ENCODE measurements at regions not wholly inside any gene's neighbourhood (a gene's known extent, or its start where the extent isn't known, plus 50 kb on each side); places are given as distances from the start of the nearest gene placed in this dataset.

DNA sequence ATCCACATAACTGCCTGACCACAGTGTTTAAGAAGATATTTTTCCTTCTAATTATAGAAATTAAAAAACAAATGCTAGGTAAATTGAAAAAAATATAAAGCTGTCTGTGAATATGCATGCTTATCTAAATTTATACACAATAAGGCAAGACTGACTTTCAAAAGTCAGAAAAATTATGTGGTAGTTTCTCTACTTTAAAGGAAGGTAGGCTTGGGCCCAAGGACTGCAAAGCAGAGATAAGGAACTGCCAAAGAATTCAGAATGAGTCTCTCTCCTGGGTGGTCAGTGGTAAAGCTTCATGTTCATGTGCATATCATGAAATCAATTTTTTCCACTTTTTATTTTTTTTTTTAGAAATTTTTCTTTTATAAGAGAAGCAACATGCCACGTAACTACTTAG, 998.6 kb downstream of the REEP3 start:
- H3K4me1 Mint-ChIP-seq = no peaks in the 10 kb centered on the region
- ATAC-seq = no peak
- no peak overlapping the region for H3K27ac Mint-ChIP-seq
- no peaks in the 10 kb centered on the region for H3K36me3 Mint-ChIP-seq (ENCODE audit: low read depth)
- no peak for DNase-seq (ENCODE audit: low spot score)
- Histone ChIP-seq H2AFZ (no peak overlapping the region), H3K9me2 (ENCODE audit: insufficient read depth) (peaks cover 4% of the 10 kb centered on the region; the same call in 1 of the 2 replicates), H3K4me1 (ENCODE audit: insufficient read depth) (no peaks in the 10 kb centered on the region), H3K27ac (ENCODE audit: low read depth) (no peak overlapping the region), H3F3A (replicated peaks; ENCODE audit: low read depth) (no peaks in the 10 kb centered on the region), H3K27me3 (ENCODE audit: insufficient read depth) (no peaks in the 10 kb centered on the region), H3K4me2 (no peak overlapping the region), H3K4me3 (no peak overlapping the region), H3K36me3 (ENCODE audit: insufficient read depth) (no peaks in the 10 kb centered on the region), H4K20me1 (replicated peaks; ENCODE audit: insufficient read depth) (no peaks in the 10 kb centered on the region), H3K79me2 (replicated peaks; ENCODE audit: insufficient read depth) (no peaks in the 10 kb centered on the region)
- no peaks in the 10 kb centered on the region for H3K27me3 Mint-ChIP-seq (ENCODE audit: insufficient read depth, low read depth, poor library complexity)
- H3K4me3 Mint-ChIP-seq = no peak overlapping the region
- no peaks in the 10 kb centered on the region for H3K9me3 Mint-ChIP-seq
- TF ChIP-seq NANOG (IDR thresholded peaks at IDR 0.05; ENCODE audit: borderline replicate concordance) (no peak), ZNF114 (CRISPR knock-in tag; IDR thresholded peaks at IDR 0.05) (no peak), POLR2AphosphoS5 (IDR thresholded peaks at IDR 0.05; ENCODE audit: low read depth) (no peak), EZH2 (IDR thresholded peaks at IDR 0.05; ENCODE audit: low read depth, unreplicated experiment) (no peak), CREB1 (CRISPR knock-in tag; IDR thresholded peaks at IDR 0.05; ENCODE audit: low read depth) (no peak), JUNB (IDR thresholded peaks at IDR 0.05; ENCODE audit: unreplicated experiment) (no peak), ZNF331 (CRISPR knock-in tag; IDR thresholded peaks at IDR 0.05; ENCODE audit: low read depth) (no peak), STAT1 (IDR thresholded peaks at IDR 0.05; ENCODE audit: unreplicated experiment) (no peak), EZH2phosphoT487 (IDR thresholded peaks at IDR 0.05; ENCODE audit: unreplicated experiment) (no peak)
- TF ChIP-seq, protein P1, sequence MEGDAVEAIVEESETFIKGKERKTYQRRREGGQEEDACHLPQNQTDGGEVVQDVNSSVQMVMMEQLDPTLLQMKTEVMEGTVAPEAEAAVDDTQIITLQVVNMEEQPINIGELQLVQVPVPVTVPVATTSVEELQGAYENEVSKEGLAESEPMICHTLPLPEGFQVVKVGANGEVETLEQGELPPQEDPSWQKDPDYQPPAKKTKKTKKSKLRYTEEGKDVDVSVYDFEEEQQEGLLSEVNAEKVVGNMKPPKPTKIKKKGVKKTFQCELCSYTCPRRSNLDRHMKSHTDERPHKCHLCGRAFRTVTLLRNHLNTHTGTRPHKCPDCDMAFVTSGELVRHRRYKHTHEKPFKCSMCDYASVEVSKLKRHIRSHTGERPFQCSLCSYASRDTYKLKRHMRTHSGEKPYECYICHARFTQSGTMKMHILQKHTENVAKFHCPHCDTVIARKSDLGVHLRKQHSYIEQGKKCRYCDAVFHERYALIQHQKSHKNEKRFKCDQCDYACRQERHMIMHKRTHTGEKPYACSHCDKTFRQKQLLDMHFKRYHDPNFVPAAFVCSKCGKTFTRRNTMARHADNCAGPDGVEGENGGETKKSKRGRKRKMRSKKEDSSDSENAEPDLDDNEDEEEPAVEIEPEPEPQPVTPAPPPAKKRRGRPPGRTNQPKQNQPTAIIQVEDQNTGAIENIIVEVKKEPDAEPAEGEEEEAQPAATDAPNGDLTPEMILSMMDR (conservative IDR thresholded peaks at IDR 0.05; ENCODE audit: low read depth in 2 of 2) = no peak
- TF ChIP-seq, protein P2, sequence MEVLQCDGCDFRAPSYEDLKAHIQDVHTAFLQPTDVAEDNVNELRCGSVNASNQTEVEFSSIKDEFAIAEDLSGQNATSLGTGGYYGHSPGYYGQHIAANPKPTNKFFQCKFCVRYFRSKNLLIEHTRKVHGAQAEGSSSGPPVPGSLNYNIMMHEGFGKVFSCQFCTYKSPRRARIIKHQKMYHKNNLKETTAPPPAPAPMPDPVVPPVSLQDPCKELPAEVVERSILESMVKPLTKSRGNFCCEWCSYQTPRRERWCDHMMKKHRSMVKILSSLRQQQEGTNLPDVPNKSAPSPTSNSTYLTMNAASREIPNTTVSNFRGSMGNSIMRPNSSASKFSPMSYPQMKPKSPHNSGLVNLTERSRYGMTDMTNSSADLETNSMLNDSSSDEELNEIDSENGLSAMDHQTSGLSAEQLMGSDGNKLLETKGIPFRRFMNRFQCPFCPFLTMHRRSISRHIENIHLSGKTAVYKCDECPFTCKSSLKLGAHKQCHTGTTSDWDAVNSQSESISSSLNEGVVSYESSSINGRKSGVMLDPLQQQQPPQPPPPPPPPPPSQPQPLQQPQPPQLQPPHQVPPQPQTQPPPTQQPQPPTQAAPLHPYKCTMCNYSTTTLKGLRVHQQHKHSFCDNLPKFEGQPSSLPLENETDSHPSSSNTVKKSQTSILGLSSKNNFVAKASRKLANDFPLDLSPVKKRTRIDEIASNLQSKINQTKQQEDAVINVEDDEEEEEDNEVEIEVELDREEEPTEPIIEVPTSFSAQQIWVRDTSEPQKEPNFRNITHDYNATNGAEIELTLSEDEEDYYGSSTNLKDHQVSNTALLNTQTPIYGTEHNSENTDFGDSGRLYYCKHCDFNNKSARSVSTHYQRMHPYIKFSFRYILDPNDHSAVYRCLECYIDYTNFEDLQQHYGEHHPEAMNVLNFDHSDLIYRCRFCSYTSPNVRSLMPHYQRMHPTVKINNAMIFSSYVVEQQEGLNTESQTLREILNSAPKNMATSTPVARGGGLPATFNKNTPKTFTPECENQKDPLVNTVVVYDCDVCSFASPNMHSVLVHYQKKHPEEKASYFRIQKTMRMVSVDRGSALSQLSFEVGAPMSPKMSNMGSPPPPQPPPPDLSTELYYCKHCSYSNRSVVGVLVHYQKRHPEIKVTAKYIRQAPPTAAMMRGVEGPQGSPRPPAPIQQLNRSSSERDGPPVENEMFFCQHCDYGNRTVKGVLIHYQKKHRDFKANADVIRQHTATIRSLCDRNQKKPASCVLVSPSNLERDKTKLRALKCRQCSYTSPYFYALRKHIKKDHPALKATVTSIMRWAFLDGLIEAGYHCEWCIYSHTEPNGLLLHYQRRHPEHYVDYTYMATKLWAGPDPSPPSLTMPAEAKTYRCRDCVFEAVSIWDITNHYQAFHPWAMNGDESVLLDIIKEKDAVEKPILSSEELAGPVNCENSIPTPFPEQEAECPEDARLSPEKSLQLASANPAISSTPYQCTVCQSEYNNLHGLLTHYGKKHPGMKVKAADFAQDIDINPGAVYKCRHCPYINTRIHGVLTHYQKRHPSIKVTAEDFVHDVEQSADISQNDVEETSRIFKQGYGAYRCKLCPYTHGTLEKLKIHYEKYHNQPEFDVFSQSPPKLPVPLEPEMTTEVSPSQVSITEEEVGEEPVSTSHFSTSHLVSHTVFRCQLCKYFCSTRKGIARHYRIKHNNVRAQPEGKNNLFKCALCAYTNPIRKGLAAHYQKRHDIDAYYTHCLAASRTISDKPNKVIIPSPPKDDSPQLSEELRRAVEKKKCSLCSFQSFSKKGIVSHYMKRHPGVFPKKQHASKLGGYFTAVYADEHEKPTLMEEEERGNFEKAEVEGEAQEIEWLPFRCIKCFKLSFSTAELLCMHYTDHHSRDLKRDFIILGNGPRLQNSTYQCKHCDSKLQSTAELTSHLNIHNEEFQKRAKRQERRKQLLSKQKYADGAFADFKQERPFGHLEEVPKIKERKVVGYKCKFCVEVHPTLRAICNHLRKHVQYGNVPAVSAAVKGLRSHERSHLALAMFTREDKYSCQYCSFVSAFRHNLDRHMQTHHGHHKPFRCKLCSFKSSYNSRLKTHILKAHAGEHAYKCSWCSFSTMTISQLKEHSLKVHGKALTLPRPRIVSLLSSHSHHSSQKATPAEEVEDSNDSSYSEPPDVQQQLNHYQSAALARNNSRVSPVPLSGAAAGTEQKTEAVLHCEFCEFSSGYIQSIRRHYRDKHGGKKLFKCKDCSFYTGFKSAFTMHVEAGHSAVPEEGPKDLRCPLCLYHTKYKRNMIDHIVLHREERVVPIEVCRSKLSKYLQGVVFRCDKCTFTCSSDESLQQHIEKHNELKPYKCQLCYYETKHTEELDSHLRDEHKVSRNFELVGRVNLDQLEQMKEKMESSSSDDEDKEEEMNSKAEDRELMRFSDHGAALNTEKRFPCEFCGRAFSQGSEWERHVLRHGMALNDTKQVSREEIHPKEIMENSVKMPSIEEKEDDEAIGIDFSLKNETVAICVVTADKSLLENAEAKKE (CRISPR knock-in tag; IDR thresholded peaks at IDR 0.05) = no peak
- TF ChIP-seq, protein P3, sequence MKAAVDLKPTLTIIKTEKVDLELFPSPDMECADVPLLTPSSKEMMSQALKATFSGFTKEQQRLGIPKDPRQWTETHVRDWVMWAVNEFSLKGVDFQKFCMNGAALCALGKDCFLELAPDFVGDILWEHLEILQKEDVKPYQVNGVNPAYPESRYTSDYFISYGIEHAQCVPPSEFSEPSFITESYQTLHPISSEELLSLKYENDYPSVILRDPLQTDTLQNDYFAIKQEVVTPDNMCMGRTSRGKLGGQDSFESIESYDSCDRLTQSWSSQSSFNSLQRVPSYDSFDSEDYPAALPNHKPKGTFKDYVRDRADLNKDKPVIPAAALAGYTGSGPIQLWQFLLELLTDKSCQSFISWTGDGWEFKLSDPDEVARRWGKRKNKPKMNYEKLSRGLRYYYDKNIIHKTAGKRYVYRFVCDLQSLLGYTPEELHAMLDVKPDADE (IDR thresholded peaks at IDR 0.05) = no peak
- TF ChIP-seq, protein P4, sequence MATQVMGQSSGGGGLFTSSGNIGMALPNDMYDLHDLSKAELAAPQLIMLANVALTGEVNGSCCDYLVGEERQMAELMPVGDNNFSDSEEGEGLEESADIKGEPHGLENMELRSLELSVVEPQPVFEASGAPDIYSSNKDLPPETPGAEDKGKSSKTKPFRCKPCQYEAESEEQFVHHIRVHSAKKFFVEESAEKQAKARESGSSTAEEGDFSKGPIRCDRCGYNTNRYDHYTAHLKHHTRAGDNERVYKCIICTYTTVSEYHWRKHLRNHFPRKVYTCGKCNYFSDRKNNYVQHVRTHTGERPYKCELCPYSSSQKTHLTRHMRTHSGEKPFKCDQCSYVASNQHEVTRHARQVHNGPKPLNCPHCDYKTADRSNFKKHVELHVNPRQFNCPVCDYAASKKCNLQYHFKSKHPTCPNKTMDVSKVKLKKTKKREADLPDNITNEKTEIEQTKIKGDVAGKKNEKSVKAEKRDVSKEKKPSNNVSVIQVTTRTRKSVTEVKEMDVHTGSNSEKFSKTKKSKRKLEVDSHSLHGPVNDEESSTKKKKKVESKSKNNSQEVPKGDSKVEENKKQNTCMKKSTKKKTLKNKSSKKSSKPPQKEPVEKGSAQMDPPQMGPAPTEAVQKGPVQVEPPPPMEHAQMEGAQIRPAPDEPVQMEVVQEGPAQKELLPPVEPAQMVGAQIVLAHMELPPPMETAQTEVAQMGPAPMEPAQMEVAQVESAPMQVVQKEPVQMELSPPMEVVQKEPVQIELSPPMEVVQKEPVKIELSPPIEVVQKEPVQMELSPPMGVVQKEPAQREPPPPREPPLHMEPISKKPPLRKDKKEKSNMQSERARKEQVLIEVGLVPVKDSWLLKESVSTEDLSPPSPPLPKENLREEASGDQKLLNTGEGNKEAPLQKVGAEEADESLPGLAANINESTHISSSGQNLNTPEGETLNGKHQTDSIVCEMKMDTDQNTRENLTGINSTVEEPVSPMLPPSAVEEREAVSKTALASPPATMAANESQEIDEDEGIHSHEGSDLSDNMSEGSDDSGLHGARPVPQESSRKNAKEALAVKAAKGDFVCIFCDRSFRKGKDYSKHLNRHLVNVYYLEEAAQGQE (IDR thresholded peaks at IDR 0.05; ENCODE audit: unreplicated experiment) = no peak
